ENCODE measurements at regions not wholly inside any gene's neighbourhood (a gene's known extent, or its start where the extent isn't known, plus 50 kb on each side); places are given as distances from the start of the nearest gene placed in this dataset.

GRCh38 chr7:106808967-106809635 lies 56.0 kb upstream of the PIK3CG start:
- DNase-seq (ENCODE audit: low read depth in 3 of 3): no peak

DNA sequence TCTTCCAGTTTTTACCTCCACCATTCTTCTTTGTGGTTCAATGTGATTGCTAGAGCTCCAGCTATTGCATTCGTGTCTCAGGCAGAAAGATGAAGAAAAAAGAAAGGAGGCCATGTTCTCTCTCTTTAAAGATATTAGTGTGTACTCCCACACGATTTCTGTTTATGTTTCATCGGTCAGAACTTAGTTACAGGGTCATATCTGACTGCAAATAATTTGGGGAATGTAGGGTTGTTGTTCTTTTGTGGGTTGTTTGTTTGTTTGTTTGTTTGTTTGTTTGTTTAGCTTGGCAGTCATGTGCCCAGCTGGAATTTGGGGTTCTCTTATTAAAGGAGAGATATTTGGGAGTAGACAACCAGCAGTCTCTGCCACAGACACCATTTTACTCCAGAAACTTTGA lies 53.6 kb upstream of the PIK3CG start:
- DNase-seq (ENCODE audit: low read depth in 3 of 3): no peak

GRCh38 chr7:106812027-106812643 lies 52.9 kb upstream of the PIK3CG start:
- no peak for DNase-seq (ENCODE audit: low read depth in 3 of 3)

GRCh38 chr7:106813705-106814305 lies 51.3 kb upstream of the PIK3CG start:
- DNase-seq (ENCODE audit: low read depth in 3 of 3): no peak

DNA sequence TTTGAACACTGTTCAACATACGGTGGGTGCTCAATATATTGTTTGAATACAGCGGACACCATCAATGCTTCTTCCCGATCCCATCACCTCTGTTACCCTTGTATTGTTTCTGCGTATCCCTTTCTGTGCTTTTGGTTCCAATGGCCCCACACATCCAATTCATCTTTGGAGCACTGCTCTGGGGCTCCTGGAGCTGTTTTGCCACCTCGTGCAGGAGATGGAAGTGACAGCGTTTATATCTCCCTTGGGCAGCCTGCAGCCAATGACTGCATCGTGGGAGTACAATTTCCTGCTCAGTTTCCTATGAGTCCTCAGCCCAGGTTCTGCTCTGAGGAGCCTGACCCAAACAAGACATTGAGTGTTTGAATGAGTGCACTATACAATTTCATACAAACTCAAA lies 50.2 kb upstream of the PIK3CG start:
- no peak for DNase-seq (ENCODE audit: low read depth in 3 of 3)

Data from stimulated activated CD4-positive, alpha-beta T cell treated with anti-CD3 and anti-CD28 coated beads, TNF-alpha, amount 100 ng/mL, for 4 hours (primary cell).